WTC11 (cell line): ENCODE measurements at regions not wholly inside any gene's neighbourhood (a gene's known extent, or its start where the extent isn't known, plus 50 kb on each side); places are given as distances from the start of the nearest gene placed in this dataset.

Experiments
- ATAC-seq: fragments of 200-7000 bp; cut with Tn5 transposase; 2 replicates; pipeline ENCODE4 v1.10.0; 2021; ENCODE audit warnings: mild to moderate bottlenecking, moderate library complexity
- CTCF ChIA-PET: fragments of 300-600 bp; sonication (Branson Sonifier 250); formaldehyde crosslinking; loops from one replicate; lab custom pipeline; 2021; ENCODE audit warnings: antibody characterized with exemption; lab: Charles Lee
- POLR2A ChIA-PET: fragments of 350-600 bp; sonication (Branson Sonifier 250); formaldehyde crosslinking; loops from one replicate; lab custom pipeline; 2021; ENCODE audit warnings: antibody characterized with exemption; lab: Charles Lee
- DNase-seq: peaks from one replicate; pipeline ENCODE4 v3.0.0; 2021; ENCODE audit warnings: low spot score
- H3K27ac Mint-ChIP-seq: 2 replicates; pipeline ENCODE4 v1.8.0; 2021; ENCODE audit warnings: mixed read lengths
- H3K27me3 Mint-ChIP-seq: 2 replicates; pipeline ENCODE4 v1.8.0; 2021; ENCODE audit warnings: low read depth, mild to moderate bottlenecking, moderate library complexity, mixed read lengths
- H3K36me3 Mint-ChIP-seq: 2 replicates; pipeline ENCODE4 v1.8.0; 2021; ENCODE audit warnings: mixed read lengths
- H3K4me1 Mint-ChIP-seq: 2 replicates; pipeline ENCODE4 v1.8.0; 2022; ENCODE audit warnings: mixed read lengths
- H3K4me3 Mint-ChIP-seq: 2 replicates; pipeline ENCODE4 v1.8.0; 2021; ENCODE audit warnings: mild to moderate bottlenecking, moderate library complexity, mixed read lengths
- H3K9me3 Mint-ChIP-seq: 2 replicates; pipeline ENCODE4 v1.8.0; 2021; ENCODE audit warnings: mixed read lengths
- AFF4 ChIP-seq: sonication (generic); formaldehyde crosslinking; IDR thresholded peaks from 2 replicates; pipeline ENCODE4 v1.8.1; 2023; ENCODE audit warnings: mild to moderate bottlenecking, missing genetic modification reagents, borderline replicate concordance
- CBFB ChIP-seq: sonication (generic); formaldehyde crosslinking; IDR thresholded peaks from 2 replicates; pipeline ENCODE4 v1.8.1; 2022; ENCODE audit warnings: mild to moderate bottlenecking, low read depth, missing genetic modification reagents
- FOXP4 ChIP-seq: sonication (generic); formaldehyde crosslinking; IDR thresholded peaks from 2 replicates; pipeline ENCODE4 v1.8.0; 2022; ENCODE audit warnings: mild to moderate bottlenecking, missing genetic modification reagents
- MXD4 ChIP-seq: fragments of 250-450 bp; sonication (Bioruptor Pico); IDR thresholded peaks from 2 replicates; pipeline ENCODE4 v1.8.0; 2021; ENCODE audit warnings: mild to moderate bottlenecking, moderate library complexity, borderline replicate concordance
- NR1H2 ChIP-seq: sonication (generic); formaldehyde crosslinking; IDR thresholded peaks from 2 replicates; pipeline ENCODE4 v1.9.0; 2021; ENCODE audit warnings: mild to moderate bottlenecking, moderate library complexity, missing genetic modification reagents
- PREB ChIP-seq: sonication (generic); formaldehyde crosslinking; IDR thresholded peaks from 2 replicates; pipeline ENCODE4 v1.8.1; 2022; ENCODE audit warnings: mild to moderate bottlenecking, missing genetic modification reagents, moderate library complexity, borderline replicate concordance
- RELA ChIP-seq: sonication (generic); formaldehyde crosslinking; IDR thresholded peaks from 2 replicates; pipeline ENCODE4 v1.8.1; 2022; ENCODE audit warnings: missing genetic modification reagents, mild to moderate bottlenecking, borderline replicate concordance
- SMAD3 ChIP-seq: sonication (generic); formaldehyde crosslinking; IDR thresholded peaks from 2 replicates; pipeline ENCODE4 v1.8.0; 2022; ENCODE audit warnings: missing genetic modification reagents, mild to moderate bottlenecking, borderline replicate concordance
- TCF7 ChIP-seq: sonication (generic); formaldehyde crosslinking; IDR thresholded peaks from 2 replicates; pipeline ENCODE4 v1.8.0; 2022; ENCODE audit warnings: mild to moderate bottlenecking, low read depth, missing genetic modification reagents, moderate library complexity
- ZNF281 ChIP-seq: sonication (generic); formaldehyde crosslinking; IDR thresholded peaks from 2 replicates; pipeline ENCODE4 v1.8.0; 2023; ENCODE audit warnings: mild to moderate bottlenecking, missing genetic modification reagents
- ZNF423 ChIP-seq: fragments of 250-450 bp; sonication (Bioruptor Pico); IDR thresholded peaks from 2 replicates; pipeline ENCODE4 v2.1.2; 2022; ENCODE audit warnings: mild to moderate bottlenecking, moderate library complexity
- ZNF425 ChIP-seq: fragments of 250-450 bp; sonication (Bioruptor Pico); conservative IDR thresholded peaks from 2 replicates; pipeline ENCODE4 v1.9.0; 2021; ENCODE audit warnings: mild to moderate bottlenecking

- Mint-ChIP-seq H3K4me3 (no peak overlapping the region), H3K4me1 (no peaks in the 10 kb centered on the region), H3K9me3 (no peaks in the 10 kb centered on the region), H3K27me3 (no peaks in the 10 kb centered on the region), H3K27ac (no peak overlapping the region), H3K36me3 (no peaks in the 10 kb centered on the region)
- ChIA-PET CTCF (interaction anchor here (0.6 kb wide), 1 partner anchor 493 kb away, joined by 3 read pairs; no protein-coding TSS in a partner anchor), POLR2A (no interaction called here)
- DNase-seq (no peak), ATAC-seq (no peak)
- no peak for TF ChIP-seq CBFB
- TF ChIP-seq NR1H2 (CRISPR knock-in tag): no peak
- TF ChIP-seq MXD4 (CRISPR knock-in tag): no peak
- TF ChIP-seq FOXP4 (CRISPR knock-in tag): no peak
- TF ChIP-seq AFF4: no peak
- TF ChIP-seq ZNF425 (CRISPR knock-in tag): no peak
- TF ChIP-seq ZNF423 (CRISPR knock-in tag): no peak
- no peak for TF ChIP-seq ZNF281 (CRISPR knock-in tag)
- no peak for TF ChIP-seq TCF7
Observed at GRCh38 chr10:52652431-52653262, 119.9 kb downstream of the MBL2 start.

- ChIA-PET POLR2A (no interaction called here), CTCF (interaction anchor here (0.6 kb wide), 1 partner anchor 494 kb away, joined by 3 read pairs; no protein-coding TSS in a partner anchor)
- TF ChIP-seq SMAD3 (CRISPR knock-in tag) (no peak), RELA (CRISPR knock-in tag) (no peak), PREB (CRISPR knock-in tag) (no peak)
- H3K4me3 Mint-ChIP-seq: no peak overlapping the region
- no peaks in the 10 kb centered on the region for H3K4me1 Mint-ChIP-seq
- DNase-seq (no peak), ATAC-seq (no peak)
- H3K27me3 Mint-ChIP-seq: no peaks in the 10 kb centered on the region
- H3K27ac Mint-ChIP-seq: no peak overlapping the region
- H3K36me3 Mint-ChIP-seq: no peaks in the 10 kb centered on the region
- H3K9me3 Mint-ChIP-seq: no peaks in the 10 kb centered on the region
Observed at GRCh38 chr10:52653263-52653909, 119.2 kb downstream of the MBL2 start.
